MM.1S (cell line): ENCODE measurements at regions not wholly inside any gene's neighbourhood (a gene's known extent, or its start where the extent isn't known, plus 50 kb on each side); places are given as distances from the start of the nearest gene placed in this dataset.

Experiments used
- EZH2 ChIP-seq: fragments of 300-600 bp; sonication (generic); optimal IDR thresholded peaks from 2 replicates; pipeline ENCODE3; 2017; ENCODE audit warnings: low read depth, mild to moderate bottlenecking, antibody characterized with exemption, low read length, mixed read lengths
- EZH2phosphoT487 ChIP-seq: fragments of 300-600 bp; sonication (generic); IDR thresholded peaks from 2 replicates; pipeline ENCODE4 v1.6.1; 2018; ENCODE audit warnings: antibody characterized with exemption, low read length
- TF ChIP-seq, protein P1 (sequence below): fragments of 300-600 bp; sonication (generic); IDR thresholded peaks from 2 replicates; pipeline ENCODE4 v1.5.1; 2016; ENCODE audit warnings: antibody characterized with exemption, low read length, mixed read lengths

DNA sequence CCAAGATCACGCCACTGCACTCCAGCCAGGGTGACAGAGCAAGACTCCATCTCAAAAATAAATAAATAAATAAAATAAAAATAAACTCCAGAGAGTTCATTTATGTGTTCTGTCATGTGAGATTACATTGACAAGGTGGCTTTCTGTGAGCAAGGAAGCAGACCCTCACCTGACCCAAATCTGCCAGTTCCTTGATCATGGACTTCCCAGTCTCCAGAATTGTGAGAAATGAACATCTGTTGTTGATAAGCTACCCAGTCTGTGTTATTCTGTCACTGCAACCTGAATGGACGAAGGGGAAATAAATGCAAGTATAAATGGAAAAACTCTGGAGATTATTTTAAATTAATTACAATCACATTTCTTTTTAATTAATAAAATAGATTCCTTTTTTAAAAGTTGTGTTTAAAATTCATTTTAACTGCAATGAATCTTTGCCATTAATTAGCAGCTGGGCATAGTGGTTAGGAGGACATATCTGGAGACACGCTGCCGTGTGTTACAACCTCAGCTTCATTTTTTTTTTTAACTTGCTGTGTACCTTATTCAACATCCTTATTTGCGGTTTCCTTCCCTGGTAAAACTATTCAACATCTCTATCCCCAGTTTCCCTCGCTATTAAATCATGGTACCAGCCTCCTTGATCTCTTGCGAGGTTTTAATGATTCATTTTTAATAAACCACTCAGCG, 376.4 kb downstream of the CHSY3 start:
- TF ChIP-seq, protein P1, sequence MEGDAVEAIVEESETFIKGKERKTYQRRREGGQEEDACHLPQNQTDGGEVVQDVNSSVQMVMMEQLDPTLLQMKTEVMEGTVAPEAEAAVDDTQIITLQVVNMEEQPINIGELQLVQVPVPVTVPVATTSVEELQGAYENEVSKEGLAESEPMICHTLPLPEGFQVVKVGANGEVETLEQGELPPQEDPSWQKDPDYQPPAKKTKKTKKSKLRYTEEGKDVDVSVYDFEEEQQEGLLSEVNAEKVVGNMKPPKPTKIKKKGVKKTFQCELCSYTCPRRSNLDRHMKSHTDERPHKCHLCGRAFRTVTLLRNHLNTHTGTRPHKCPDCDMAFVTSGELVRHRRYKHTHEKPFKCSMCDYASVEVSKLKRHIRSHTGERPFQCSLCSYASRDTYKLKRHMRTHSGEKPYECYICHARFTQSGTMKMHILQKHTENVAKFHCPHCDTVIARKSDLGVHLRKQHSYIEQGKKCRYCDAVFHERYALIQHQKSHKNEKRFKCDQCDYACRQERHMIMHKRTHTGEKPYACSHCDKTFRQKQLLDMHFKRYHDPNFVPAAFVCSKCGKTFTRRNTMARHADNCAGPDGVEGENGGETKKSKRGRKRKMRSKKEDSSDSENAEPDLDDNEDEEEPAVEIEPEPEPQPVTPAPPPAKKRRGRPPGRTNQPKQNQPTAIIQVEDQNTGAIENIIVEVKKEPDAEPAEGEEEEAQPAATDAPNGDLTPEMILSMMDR = no peak
- TF ChIP-seq EZH2 (no peak), EZH2phosphoT487 (no peak)
